GM21576 (cell line): ENCODE measurements at regions not wholly inside any gene's neighbourhood (a gene's known extent, or its start where the extent isn't known, plus 50 kb on each side); places are given as distances from the start of the nearest gene placed in this dataset.

ENCODE experiments used
- ATAC-seq: cut with Tn5 transposase; IDR thresholded peaks from one replicate; pipeline ENCODE4 v1.9.1; 2021; ENCODE audit warnings: mild to moderate bottlenecking, moderate library complexity; ENCODE audit not compliant: unreplicated experiment

DNA sequence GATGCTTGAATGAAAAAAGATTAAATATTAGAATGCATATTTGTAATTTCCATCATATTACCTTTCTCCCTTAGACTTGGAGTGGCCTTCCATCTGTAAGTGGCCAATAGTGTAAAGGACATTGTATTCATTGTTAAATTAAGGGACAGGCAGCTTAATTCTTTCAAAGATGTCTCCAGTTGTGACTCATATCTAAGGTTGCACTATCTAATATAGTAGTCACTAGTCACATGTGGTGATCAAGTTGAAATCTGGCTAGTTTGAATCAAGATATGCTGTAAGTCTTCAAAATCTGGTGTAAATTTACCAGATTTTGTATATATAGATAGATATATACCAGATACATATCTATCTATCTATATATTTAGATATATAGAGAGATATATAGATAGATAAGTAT lies 52.4 kb upstream of the AGPS start:
- no peak for ATAC-seq

DNA sequence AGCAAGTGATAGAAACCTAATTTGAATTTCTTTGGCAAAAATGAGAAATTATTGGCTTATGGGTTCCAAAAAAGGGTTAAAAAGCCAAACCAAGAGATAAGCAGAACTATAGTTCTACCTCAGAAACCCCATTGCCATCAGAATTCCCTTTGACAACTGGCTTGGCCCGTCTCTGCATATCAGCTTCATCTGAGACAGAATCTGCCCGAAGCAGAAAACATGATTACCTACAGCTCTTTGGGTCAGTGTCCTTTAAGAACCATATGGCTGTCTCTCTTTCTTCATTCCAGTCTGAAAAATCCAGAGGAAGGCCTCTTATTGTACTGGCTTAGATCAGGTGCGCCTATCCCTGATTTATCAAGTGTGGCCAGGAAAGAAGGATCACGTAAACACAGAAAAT lies 49.8 kb upstream of the AGPS start:
- ATAC-seq: no peak
